HEK293 (cell line): ENCODE measurements at regions not wholly inside any gene's neighbourhood (a gene's known extent, or its start where the extent isn't known, plus 50 kb on each side); places are given as distances from the start of the nearest gene placed in this dataset.

Experiments
- ZBTB8A ChIP-seq: fragments of 450-650 bp; formaldehyde crosslinking; IDR thresholded peaks from 2 replicates; pipeline ENCODE4 v1.5.1; 2016; ENCODE audit warnings: missing biosample characterization, missing genetic modification characterization
- ZNF239 ChIP-seq: fragments of 450-650 bp; formaldehyde crosslinking; IDR thresholded peaks from 2 replicates; pipeline ENCODE4 v1.5.1; 2016; ENCODE audit warnings: missing biosample characterization, missing genetic modification characterization
- ZNF274 ChIP-seq, 2 experiments: fragments of 200-500 bp in 1 of 2; fragments of 450-650 bp in 1 of 2; sonication (Bioruptor generic) in 1 of 2; formaldehyde crosslinking in 1 of 2; IDR thresholded peaks; 2 replicates each; pipeline versions ENCODE4 v1.5.1 to v1.6.1; 2014 to 2016; ENCODE audit warnings: borderline replicate concordance in 1 of 2, inconsistent platforms in 1 of 2, low read length in 1 of 2, missing biosample characterization in 1 of 2, missing genetic modification characterization in 1 of 2
- ZNF48 ChIP-seq: fragments of 450-650 bp; formaldehyde crosslinking; IDR thresholded peaks from 2 replicates; pipeline ENCODE4 v1.5.1; 2016; ENCODE audit warnings: missing biosample characterization, missing genetic modification characterization
- ZNF560 ChIP-seq: fragments of 450-650 bp; formaldehyde crosslinking; IDR thresholded peaks from 2 replicates; pipeline ENCODE4 v1.5.1; 2017; ENCODE audit warnings: missing biosample characterization, missing genetic modification characterization, borderline replicate concordance
- TF ChIP-seq, protein P1 (sequence below): fragments of 450-650 bp; formaldehyde crosslinking; IDR thresholded peaks from 2 replicates; pipeline ENCODE4 v1.5.1; 2016; ENCODE audit warnings: missing biosample characterization, missing genetic modification characterization
- TF ChIP-seq, protein P2 (sequence below): fragments of 450-650 bp; formaldehyde crosslinking; IDR thresholded peaks from 2 replicates; pipeline ENCODE4 v1.5.1; 2017; ENCODE audit warnings: missing biosample characterization, missing genetic modification characterization
- TF ChIP-seq, protein P3 (sequence below): fragments of 450-650 bp; formaldehyde crosslinking; IDR thresholded peaks from 2 replicates; pipeline ENCODE4; 2016; ENCODE audit warnings: missing biosample characterization, missing genetic modification characterization
- TF ChIP-seq, protein P4 (sequence below): fragments of 450-650 bp; IDR thresholded peaks from 2 replicates; pipeline ENCODE4 v1.5.1; 2018; ENCODE audit warnings: missing biosample characterization, missing genetic modification characterization
- TF ChIP-seq, protein P5 (sequence below): fragments of 450-650 bp; formaldehyde crosslinking; conservative IDR thresholded peaks from 2 replicates; pipeline ENCODE4 v1.5.1; 2016; ENCODE audit warnings: low read depth, missing biosample characterization, missing genetic modification characterization

DNA sequence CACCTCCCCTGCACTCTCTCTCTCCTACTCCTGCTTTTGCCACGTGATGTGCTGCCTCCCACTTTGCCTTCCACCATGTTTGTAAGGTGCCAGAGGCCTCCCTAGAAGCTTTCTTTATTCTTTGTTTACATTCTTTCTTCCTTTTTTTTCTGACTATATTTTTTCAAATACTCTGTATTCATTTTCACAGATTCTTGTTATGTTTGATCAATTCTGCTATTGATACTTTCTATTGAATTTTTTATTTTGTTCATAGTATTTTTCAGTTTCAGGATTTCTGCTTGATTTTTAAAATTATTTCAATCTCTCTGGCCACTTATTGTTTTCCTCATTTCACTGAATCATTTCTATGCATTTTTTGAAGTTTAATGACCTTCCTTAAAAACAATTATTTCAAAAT is 801.8 kb downstream of the GRIK2 start:
- TF ChIP-seq, protein P1, sequence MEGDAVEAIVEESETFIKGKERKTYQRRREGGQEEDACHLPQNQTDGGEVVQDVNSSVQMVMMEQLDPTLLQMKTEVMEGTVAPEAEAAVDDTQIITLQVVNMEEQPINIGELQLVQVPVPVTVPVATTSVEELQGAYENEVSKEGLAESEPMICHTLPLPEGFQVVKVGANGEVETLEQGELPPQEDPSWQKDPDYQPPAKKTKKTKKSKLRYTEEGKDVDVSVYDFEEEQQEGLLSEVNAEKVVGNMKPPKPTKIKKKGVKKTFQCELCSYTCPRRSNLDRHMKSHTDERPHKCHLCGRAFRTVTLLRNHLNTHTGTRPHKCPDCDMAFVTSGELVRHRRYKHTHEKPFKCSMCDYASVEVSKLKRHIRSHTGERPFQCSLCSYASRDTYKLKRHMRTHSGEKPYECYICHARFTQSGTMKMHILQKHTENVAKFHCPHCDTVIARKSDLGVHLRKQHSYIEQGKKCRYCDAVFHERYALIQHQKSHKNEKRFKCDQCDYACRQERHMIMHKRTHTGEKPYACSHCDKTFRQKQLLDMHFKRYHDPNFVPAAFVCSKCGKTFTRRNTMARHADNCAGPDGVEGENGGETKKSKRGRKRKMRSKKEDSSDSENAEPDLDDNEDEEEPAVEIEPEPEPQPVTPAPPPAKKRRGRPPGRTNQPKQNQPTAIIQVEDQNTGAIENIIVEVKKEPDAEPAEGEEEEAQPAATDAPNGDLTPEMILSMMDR (tag by site-specific recombination) = no peak
- TF ChIP-seq ZNF560 (tag by site-specific recombination) (no peak), ZNF48 (tag by site-specific recombination) (no peak), ZNF274 (IDR thresholded peaks at IDR 0.05; ENCODE audit: low read length) (no peak), ZNF274 (tag by site-specific recombination; IDR thresholded peaks at IDR 0.05; ENCODE audit: borderline replicate concordance) (no peak), ZNF239 (tag by site-specific recombination) (no peak), ZBTB8A (tag by site-specific recombination) (no peak)
- TF ChIP-seq, protein P2, sequence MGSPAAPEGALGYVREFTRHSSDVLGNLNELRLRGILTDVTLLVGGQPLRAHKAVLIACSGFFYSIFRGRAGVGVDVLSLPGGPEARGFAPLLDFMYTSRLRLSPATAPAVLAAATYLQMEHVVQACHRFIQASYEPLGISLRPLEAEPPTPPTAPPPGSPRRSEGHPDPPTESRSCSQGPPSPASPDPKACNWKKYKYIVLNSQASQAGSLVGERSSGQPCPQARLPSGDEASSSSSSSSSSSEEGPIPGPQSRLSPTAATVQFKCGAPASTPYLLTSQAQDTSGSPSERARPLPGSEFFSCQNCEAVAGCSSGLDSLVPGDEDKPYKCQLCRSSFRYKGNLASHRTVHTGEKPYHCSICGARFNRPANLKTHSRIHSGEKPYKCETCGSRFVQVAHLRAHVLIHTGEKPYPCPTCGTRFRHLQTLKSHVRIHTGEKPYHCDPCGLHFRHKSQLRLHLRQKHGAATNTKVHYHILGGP = no peak
- TF ChIP-seq, protein P3, sequence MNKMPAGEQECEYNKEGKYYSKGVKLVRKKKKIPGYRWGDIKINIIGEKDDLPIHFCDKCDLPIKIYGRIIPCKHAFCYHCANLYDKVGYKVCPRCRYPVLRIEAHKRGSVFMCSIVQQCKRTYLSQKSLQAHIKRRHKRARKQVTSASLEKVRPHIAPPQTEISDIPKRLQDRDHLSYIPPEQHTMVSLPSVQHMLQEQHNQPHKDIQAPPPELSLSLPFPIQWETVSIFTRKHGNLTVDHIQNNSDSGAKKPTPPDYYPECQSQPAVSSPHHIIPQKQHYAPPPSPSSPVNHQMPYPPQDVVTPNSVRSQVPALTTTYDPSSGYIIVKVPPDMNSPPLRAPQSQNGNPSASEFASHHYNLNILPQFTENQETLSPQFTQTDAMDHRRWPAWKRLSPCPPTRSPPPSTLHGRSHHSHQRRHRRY = no peak
- TF ChIP-seq, protein P4, sequence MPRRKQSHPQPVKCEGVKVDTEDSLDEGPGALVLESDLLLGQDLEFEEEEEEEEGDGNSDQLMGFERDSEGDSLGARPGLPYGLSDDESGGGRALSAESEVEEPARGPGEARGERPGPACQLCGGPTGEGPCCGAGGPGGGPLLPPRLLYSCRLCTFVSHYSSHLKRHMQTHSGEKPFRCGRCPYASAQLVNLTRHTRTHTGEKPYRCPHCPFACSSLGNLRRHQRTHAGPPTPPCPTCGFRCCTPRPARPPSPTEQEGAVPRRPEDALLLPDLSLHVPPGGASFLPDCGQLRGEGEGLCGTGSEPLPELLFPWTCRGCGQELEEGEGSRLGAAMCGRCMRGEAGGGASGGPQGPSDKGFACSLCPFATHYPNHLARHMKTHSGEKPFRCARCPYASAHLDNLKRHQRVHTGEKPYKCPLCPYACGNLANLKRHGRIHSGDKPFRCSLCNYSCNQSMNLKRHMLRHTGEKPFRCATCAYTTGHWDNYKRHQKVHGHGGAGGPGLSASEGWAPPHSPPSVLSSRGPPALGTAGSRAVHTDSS (tag by site-specific recombination) = no peak
- TF ChIP-seq, protein P5, sequence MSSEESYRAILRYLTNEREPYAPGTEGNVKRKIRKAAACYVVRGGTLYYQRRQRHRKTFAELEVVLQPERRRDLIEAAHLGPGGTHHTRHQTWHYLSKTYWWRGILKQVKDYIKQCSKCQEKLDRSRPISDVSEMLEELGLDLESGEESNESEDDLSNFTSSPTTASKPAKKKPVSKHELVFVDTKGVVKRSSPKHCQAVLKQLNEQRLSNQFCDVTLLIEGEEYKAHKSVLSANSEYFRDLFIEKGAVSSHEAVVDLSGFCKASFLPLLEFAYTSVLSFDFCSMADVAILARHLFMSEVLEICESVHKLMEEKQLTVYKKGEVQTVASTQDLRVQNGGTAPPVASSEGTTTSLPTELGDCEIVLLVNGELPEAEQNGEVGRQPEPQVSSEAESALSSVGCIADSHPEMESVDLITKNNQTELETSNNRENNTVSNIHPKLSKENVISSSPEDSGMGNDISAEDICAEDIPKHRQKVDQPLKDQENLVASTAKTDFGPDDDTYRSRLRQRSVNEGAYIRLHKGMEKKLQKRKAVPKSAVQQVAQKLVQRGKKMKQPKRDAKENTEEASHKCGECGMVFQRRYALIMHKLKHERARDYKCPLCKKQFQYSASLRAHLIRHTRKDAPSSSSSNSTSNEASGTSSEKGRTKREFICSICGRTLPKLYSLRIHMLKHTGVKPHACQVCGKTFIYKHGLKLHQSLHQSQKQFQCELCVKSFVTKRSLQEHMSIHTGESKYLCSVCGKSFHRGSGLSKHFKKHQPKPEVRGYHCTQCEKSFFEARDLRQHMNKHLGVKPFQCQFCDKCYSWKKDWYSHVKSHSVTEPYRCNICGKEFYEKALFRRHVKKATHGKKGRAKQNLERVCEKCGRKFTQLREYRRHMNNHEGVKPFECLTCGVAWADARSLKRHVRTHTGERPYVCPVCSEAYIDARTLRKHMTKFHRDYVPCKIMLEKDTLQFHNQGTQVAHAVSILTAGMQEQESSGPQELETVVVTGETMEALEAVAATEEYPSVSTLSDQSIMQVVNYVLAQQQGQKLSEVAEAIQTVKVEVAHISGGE (tag by site-specific recombination) = no peak
